ENCODE measurements at regions not wholly inside any gene's neighbourhood (a gene's known extent, or its start where the extent isn't known, plus 50 kb on each side); places are given as distances from the start of the nearest gene placed in this dataset.

DNA sequence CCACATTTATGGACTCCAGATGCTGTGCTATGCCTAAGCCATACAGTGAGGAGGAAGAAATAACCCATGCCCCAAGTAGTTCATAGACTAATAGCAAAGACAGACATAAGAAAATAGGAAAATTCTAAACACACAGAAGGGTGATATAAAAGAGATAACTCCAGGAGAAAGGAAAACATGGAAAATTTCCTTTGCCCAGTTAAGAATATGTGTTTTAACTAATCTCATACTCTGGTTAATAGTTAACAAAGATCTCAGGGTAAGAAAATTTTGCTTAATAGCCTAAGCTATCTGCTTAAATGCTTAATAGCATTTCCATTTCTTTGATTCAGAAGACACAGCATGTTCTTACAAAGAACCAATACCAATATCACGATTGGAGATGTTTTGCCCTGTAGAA, 358.0 kb downstream of the MSX2 start:
- no peaks in the 10 kb centered on the region for H3K4me1 ChIP-seq
- H3K27me3 ChIP-seq, result no peaks in the 10 kb centered on the region
- no peak overlapping the region for H3K4me3 ChIP-seq
- H3K36me3 ChIP-seq, result no peaks in the 10 kb centered on the region
- no peak for DNase-seq
- H3K27ac ChIP-seq, result no peak overlapping the region
- no peaks in the 10 kb centered on the region for H3K9me3 ChIP-seq
- TF ChIP-seq POLR2A (IDR thresholded peaks at IDR 0.05) (no peak), CTCF (IDR thresholded peaks at IDR 0.05) (no peak)

DNA sequence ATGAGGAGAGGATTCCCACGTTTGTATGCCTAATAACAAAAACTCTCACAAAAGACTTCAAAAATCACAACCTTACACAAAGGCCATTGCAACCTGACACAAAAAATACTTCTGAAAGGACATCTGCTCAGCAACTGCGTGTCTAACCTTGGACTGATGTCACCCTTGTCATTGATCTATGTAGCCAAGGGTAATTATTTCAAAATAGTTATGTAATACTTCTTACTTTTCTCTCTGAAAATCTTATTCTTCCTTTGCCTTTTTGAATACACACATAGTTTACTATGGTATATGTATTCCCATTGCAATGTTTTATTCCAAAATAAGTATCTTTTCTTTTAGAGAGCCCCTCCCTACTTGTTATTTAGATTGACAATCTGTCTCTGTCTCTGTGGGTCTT, 355.3 kb downstream of the MSX2 start:
- no peaks in the 10 kb centered on the region for H3K27me3 ChIP-seq
- H3K4me3 ChIP-seq, result no peak overlapping the region
- no peak overlapping the region for H3K27ac ChIP-seq
- H3K9me3 ChIP-seq, result no peaks in the 10 kb centered on the region
- no peak for DNase-seq
- no peaks in the 10 kb centered on the region for H3K36me3 ChIP-seq
- H3K4me1 ChIP-seq, result no peaks in the 10 kb centered on the region
- no peak for TF ChIP-seq POLR2A (IDR thresholded peaks at IDR 0.05)
- no peak for TF ChIP-seq CTCF (IDR thresholded peaks at IDR 0.05)

DNA sequence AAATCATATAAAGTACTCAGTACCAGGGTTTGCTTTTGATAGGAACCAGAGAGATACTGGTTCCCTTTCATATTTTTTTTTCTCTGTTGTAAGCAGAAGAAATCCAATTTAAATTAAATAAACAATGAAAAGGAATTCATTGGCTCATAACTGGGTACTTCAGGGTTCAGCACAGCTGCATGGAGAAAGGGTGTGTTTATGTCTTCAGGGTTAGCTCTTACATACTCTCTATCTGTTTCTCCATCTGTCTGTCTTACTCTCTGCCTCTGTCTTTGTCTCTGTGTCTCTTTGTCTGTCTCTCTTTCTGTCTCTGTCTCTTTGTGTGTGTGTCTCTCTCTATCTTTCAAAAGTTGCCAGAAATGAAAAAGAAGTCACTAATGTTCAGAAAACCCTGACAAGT, 345.9 kb downstream of the MSX2 start:
- H3K4me3 ChIP-seq, result no peak overlapping the region
- no peaks in the 10 kb centered on the region for H3K36me3 ChIP-seq
- TF ChIP-seq CTCF (IDR thresholded peaks at IDR 0.05) (no peak), POLR2A (IDR thresholded peaks at IDR 0.05) (no peak)
- DNase-seq, result no peak
- H3K27ac ChIP-seq, result no peak overlapping the region
- no peaks in the 10 kb centered on the region for H3K4me1 ChIP-seq
- H3K27me3 ChIP-seq, result no peaks in the 10 kb centered on the region
- H3K9me3 ChIP-seq, result no peaks in the 10 kb centered on the region

- H3K4me3 ChIP-seq, result peak overlapping the region in 1 of 4 donors; percentile 21
- no peaks in the 10 kb centered on the region for H3K36me3 ChIP-seq
Measured at GRCh38 chr5:175060257-175060656, 335.9 kb downstream of the MSX2 start.

GRCh38 chr5:175059687-175060211, 335.4 kb downstream of the MSX2 start:
- DNase-seq, result peak in 1 of 3 donors; percentile 46
- Histone ChIP-seq H3K36me3 (no peaks in the 10 kb centered on the region), H3K27me3 (no peaks in the 10 kb centered on the region), H3K27ac (no peak overlapping the region), H3K4me1 (peaks cover 0 to 7% (median 0%) of the 10 kb centered on the region in 4 donors), H3K9me3 (no peaks in the 10 kb centered on the region), H3K4me3 (peak overlapping the region in 2 of 4 donors; percentile 11 to 21)
- TF ChIP-seq CTCF (IDR thresholded peaks at IDR 0.05) (no peak), POLR2A (IDR thresholded peaks at IDR 0.05) (no peak)

More at GRCh38 chr5:175060257-175060656, 335.9 kb downstream of the MSX2 start:
- Histone ChIP-seq H3K4me1 (peaks cover 0 to 7% (median 0%) of the 10 kb centered on the region in 4 donors), H3K9me3 (no peaks in the 10 kb centered on the region), H3K27ac (no peak overlapping the region), H3K27me3 (no peaks in the 10 kb centered on the region)
- no peak for DNase-seq
- TF ChIP-seq POLR2A (IDR thresholded peaks at IDR 0.05) (no peak), CTCF (IDR thresholded peaks at IDR 0.05) (no peak)

DNA sequence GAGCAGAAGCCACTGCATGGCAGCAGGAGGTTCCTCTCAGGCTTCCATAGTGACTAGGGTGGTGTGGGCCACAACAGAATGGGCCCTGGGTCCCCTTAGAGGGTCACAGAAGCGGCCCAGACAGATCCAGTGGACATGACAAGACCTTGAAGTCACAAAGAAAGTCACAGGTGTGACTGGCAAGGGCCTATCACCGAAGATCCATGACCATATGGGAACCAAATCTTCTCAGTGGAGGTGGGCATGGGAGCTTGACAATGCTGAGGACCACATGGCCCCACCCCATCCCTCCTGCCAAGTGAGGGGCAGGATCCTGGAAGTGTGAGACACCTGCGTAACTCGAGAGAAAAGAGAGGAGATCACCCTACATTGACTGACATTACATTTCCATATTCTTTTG, 332.4 kb downstream of the MSX2 start:
- DNase-seq, result no peak
- Histone ChIP-seq H3K27me3 (no peaks in the 10 kb centered on the region), H3K4me3 (no peak overlapping the region), H3K4me1 (peaks cover 0 to 7% (median 0%) of the 10 kb centered on the region in 4 donors), H3K9me3 (no peaks in the 10 kb centered on the region), H3K36me3 (no peaks in the 10 kb centered on the region), H3K27ac (no peak overlapping the region)
- TF ChIP-seq CTCF (IDR thresholded peaks at IDR 0.05), result no peak
- TF ChIP-seq POLR2A (IDR thresholded peaks at IDR 0.05), result no peak

All from Peyer's patch (tissue), 4 donors.